Activated CD4-positive, alpha-beta T cell treated with anti-CD3 and anti-CD28 coated beads, Interleukin-2, amount 10 ng/mL, durations not matched to agents 24 days and 14 days (primary cell): ENCODE measurements at regions not wholly inside any gene's neighbourhood (a gene's known extent, or its start where the extent isn't known, plus 50 kb on each side); places are given as distances from the start of the nearest gene placed in this dataset.

Source experiments
- DNase-seq: peaks from one replicate; pipeline ENCODE4 v3.0.0; 2022
- H3K27ac Mint-ChIP-seq: one replicate; pipeline ENCODE4 v1.8.0; 2022; ENCODE audit warnings: mild to moderate bottlenecking, mixed read lengths
- H3K27me3 Mint-ChIP-seq: one replicate; pipeline ENCODE4 v1.8.0; 2022; ENCODE audit warnings: mixed read lengths
- H3K36me3 Mint-ChIP-seq: one replicate; pipeline ENCODE4 v1.8.0; 2022; ENCODE audit warnings: low read depth, mild to moderate bottlenecking, mixed read lengths
- H3K4me1 Mint-ChIP-seq: one replicate; pipeline ENCODE4 v1.8.0; 2021; ENCODE audit warnings: mixed read lengths
- H3K4me3 Mint-ChIP-seq: one replicate; pipeline ENCODE4 v1.8.0; 2022; ENCODE audit warnings: mild to moderate bottlenecking, moderate library complexity, mixed read lengths
- H3K9me3 Mint-ChIP-seq: one replicate; pipeline ENCODE4 v1.8.0; 2021; ENCODE audit warnings: mixed read lengths
- intact Hi-C: fragments of 100-400 bp; cut with micrococcal nuclease; formaldehyde crosslinking; loops from one replicate; pipeline ENCODE4 v1.15.1; 2023

DNA sequence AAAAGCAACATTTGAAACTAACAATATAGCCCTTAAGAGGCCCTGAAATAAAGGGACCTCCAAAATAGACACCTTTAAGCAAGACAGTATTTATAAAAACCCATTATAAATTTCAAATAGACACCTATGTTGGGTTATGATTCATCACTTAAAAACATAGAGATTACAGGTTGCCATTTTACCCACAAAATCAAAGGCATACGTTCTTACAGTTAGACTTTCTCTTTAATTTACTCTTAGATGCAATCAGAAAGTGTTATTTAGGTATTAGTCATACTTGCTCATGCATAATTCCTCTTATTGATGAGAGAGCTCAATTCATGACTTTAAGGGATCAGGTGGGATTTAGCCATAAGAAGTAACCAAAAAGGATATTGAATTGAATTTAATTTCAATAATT lies 51.5 kb upstream of the TMEM200A start:
- H3K36me3 Mint-ChIP-seq, result no peaks in the 10 kb centered on the region
- DNase-seq, result no peak
- intact Hi-C loops, result no loop called here
- H3K27ac Mint-ChIP-seq, result no peak overlapping the region
- peaks cover 2% of the 10 kb centered on the region for H3K4me1 Mint-ChIP-seq
- no peak overlapping the region for H3K4me3 Mint-ChIP-seq
- peaks cover 12% of the 10 kb centered on the region for H3K27me3 Mint-ChIP-seq
- no peaks in the 10 kb centered on the region for H3K9me3 Mint-ChIP-seq

DNA sequence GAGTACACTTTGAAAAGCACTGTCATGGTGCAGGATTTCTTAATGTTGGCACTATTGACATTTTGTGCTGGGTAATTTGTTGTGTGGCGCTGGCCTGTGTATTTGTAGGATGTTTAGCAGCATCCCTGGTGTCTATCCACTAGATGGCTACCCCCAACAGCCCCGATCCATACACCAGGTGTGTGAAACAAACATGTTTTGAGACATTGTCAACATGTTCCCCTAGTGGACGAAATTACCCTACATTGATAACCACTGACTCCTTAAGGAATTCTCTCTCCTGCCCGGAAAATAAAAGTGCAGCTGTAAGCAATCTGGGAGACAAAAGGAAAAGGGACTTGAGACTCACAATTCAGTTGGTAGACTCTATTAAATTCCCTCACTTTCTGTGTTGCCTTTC lies 52.6 kb upstream of the TMEM200A start:
- intact Hi-C loops, result no loop called here
- Mint-ChIP-seq H3K4me1 (peaks cover 2% of the 10 kb centered on the region), H3K27me3 (peaks cover 8% of the 10 kb centered on the region), H3K9me3 (no peaks in the 10 kb centered on the region), H3K36me3 (no peaks in the 10 kb centered on the region), H3K27ac (no peak overlapping the region), H3K4me3 (no peak overlapping the region)
- DNase-seq, result no peak

DNA sequence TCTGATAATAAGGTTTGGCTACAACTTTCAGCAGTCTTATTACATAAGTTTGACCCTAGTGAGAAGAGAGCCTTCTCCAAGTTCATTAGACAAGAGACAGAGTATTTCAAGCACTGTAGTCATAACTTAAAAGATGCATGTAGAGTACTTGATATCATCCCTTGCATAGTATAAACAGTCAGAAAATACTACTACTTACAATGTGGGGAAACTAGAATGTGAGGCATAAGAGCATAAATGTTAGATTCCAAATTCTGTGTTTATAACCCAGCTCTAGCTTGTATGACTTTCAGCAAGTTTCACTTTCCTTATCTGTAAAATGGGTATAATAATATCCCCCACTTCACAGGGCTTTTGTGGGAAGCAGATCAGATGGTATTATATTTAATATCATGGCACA lies 56.8 kb upstream of the TMEM200A start:
- no peak overlapping the region for H3K27ac Mint-ChIP-seq
- intact Hi-C loops, result no loop called here
- DNase-seq, result no peak
- peaks cover 3% of the 10 kb centered on the region for H3K4me1 Mint-ChIP-seq
- H3K9me3 Mint-ChIP-seq, result peaks cover 4% of the 10 kb centered on the region
- H3K4me3 Mint-ChIP-seq, result no peak overlapping the region
- H3K27me3 Mint-ChIP-seq, result peaks cover 8% of the 10 kb centered on the region
- H3K36me3 Mint-ChIP-seq, result no peaks in the 10 kb centered on the region

DNA sequence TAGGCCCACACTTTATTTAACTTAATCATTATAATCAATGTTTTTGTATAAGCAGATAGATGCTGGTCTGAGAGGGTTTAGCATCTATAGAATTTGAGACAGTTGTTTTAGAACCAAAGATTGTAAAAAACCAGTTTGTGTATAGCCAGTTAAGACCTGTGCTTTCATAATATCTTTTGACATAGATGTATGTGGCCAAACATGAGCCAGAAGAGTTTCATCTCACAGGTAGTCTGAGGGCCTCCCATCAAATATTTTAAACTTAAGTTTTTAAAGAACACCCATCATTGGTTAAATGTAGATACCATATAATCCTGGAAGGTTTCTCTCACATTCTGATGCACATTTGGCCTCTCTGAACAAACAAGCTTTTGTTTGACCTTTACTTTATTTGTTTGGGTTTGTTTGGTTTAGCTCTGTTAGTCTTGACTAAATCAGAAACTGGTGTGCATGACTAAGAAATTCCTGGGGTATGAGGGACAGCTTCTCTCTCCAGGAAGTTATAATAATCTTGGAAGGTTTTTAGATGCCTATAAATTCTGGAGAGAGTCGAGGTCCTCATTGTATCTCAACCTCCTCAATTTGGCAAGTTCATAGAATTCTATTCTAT lies 58.0 kb upstream of the TMEM200A start:
- Mint-ChIP-seq H3K9me3 (peaks cover 4% of the 10 kb centered on the region), H3K36me3 (no peaks in the 10 kb centered on the region), H3K4me3 (no peak overlapping the region), H3K27ac (no peak overlapping the region), H3K4me1 (peaks cover 3% of the 10 kb centered on the region), H3K27me3 (peaks cover 8% of the 10 kb centered on the region)
- intact Hi-C loops, result no loop called here
- no peak for DNase-seq

DNA sequence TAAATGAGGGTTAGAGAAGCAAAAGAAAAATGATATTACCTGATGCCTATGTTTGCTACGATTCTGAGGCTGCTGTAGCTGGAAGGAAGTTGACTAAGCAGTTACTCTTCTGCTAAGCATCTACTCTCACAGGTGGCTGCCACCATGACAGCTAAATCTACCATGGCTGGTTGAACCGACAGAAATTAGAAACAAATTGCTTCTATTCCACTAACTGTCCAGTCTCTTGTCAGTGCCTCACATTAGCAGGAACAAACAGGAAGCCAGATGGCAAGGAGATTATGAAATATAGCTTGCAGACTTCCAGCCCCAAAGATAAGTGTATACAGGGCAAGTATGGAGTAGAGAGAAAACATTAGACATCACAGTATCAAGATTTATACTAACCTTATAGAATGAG lies 59.4 kb upstream of the TMEM200A start:
- Mint-ChIP-seq H3K36me3 (no peaks in the 10 kb centered on the region), H3K4me1 (peaks cover 3% of the 10 kb centered on the region), H3K4me3 (no peak overlapping the region), H3K27ac (no peak overlapping the region), H3K9me3 (peaks cover 11% of the 10 kb centered on the region), H3K27me3 (peaks cover 6% of the 10 kb centered on the region)
- intact Hi-C loops, result no loop called here
- DNase-seq, result no peak

DNA sequence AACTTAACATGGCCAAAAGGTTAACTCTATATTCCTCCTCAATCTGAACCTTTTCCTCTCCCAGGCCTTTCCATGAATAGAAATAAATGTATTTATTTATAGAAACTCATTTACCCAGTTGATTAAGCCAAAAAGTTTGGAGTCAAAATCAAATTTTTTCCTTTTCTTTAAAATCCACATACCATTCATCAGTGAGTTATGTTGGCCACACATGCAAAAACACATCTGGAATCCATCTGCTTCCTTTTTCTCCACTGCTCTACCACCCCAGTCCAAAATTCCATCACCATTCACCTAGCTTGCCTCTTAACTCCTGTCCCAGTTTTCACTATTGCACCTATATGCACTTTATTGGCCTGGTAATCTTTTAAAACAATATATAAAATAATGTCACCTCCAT lies 62.4 kb upstream of the TMEM200A start:
- Mint-ChIP-seq H3K4me1 (peaks cover 3% of the 10 kb centered on the region), H3K9me3 (peaks cover 15% of the 10 kb centered on the region), H3K27me3 (peaks cover 22% of the 10 kb centered on the region), H3K36me3 (no peaks in the 10 kb centered on the region), H3K27ac (no peak overlapping the region), H3K4me3 (no peak overlapping the region)
- intact Hi-C loops, result no loop called here
- no peak for DNase-seq

DNA sequence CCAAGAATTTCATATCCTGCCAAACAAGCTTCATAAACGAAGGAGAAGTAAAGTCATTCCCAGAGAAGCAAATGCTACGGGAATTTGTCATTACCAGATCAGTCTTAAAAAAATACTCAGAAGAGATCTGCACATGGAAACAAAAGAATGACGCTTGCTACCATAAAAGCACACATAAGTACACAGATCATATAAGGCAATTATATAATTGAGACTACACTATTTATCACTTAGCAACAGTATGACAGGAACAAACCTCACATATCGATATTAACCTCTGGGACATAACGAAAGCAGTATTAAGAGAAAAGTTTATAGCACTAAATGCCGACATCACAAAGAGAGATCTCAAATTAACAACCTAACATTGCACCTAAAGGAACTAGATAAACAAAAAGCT lies 67.6 kb upstream of the TMEM200A start:
- no peaks in the 10 kb centered on the region for H3K36me3 Mint-ChIP-seq
- no peak overlapping the region for H3K4me3 Mint-ChIP-seq
- H3K9me3 Mint-ChIP-seq, result peaks cover 11% of the 10 kb centered on the region
- H3K4me1 Mint-ChIP-seq, result peaks cover 2% of the 10 kb centered on the region
- peaks cover 29% of the 10 kb centered on the region for H3K27me3 Mint-ChIP-seq
- no peak for DNase-seq
- no peak overlapping the region for H3K27ac Mint-ChIP-seq
- intact Hi-C loops, result no loop called here

DNA sequence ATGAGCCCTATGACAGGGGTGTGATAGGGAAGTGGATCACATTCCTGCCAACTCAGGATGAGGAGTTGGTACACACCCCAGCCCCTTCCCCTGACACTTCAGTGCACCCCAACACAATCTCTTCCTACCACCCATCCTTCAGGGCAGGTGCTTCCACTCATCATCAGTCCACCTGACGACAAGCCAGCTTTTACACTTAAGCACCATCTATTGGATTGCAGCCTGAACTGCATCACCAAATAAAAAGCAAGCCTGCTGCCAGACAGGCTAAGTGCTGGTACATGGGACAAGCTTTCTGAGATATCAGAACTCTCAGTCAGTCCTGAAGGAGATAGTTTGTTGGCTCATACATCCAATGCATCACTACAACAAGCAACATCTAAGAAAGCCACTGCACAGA lies 69.0 kb upstream of the TMEM200A start:
- no peak for DNase-seq
- intact Hi-C loops, result no loop called here
- H3K9me3 Mint-ChIP-seq, result peaks cover 7% of the 10 kb centered on the region
- H3K4me1 Mint-ChIP-seq, result peaks cover 2% of the 10 kb centered on the region
- no peak overlapping the region for H3K4me3 Mint-ChIP-seq
- H3K36me3 Mint-ChIP-seq, result no peaks in the 10 kb centered on the region
- peaks cover 29% of the 10 kb centered on the region for H3K27me3 Mint-ChIP-seq
- H3K27ac Mint-ChIP-seq, result no peak overlapping the region

DNA sequence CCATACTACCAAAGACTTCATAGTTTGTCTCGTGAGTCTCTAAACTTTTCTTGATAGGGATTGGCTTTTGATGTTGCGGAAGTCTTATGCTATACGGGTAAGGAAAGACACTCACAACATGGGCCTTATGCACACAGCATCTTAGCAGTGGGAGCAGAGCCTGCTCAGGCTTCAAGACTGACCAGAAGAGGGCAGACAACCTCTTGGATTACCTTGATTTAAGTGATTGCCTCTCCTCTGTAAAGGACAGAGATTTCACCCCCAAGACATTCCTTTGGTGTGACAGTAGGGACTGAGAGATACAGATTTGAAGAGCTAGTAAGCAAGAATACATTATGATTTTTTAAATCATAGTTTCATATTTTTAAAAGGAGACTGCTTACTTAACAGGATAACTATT lies 71.0 kb upstream of the SAMD3 start:
- Mint-ChIP-seq H3K27ac (no peak overlapping the region), H3K9me3 (no peaks in the 10 kb centered on the region), H3K4me3 (no peak overlapping the region), H3K36me3 (no peaks in the 10 kb centered on the region), H3K27me3 (peaks cover 15% of the 10 kb centered on the region), H3K4me1 (peaks cover 2% of the 10 kb centered on the region)
- peak; percentile 81 for DNase-seq
- intact Hi-C loops, result loop anchor here (1.0 kb wide), 1 partner anchor 550 kb away; no protein-coding TSS in a partner anchor

DNA sequence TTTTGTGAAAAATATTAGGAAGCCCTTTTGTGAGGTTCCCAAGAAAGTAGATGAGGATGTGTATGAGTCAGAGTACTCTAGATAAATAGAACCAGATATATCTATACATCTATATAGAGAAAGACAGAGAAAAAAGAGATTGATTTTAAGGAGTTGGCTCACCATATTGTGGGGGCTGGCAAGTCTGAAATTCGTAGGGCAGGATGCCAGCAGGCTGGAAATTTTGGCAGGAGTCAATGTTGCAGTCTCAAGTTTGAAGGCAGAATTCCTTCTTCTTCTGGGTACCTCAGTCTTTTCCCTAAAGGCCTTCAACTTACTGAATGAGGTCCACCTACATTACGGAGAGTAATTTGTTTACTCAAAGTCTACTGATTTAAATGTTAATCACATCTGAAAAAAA lies 65.3 kb upstream of the SAMD3 start:
- no peak overlapping the region for H3K27ac Mint-ChIP-seq
- H3K27me3 Mint-ChIP-seq, result peaks cover 4% of the 10 kb centered on the region
- DNase-seq, result no peak
- no peaks in the 10 kb centered on the region for H3K36me3 Mint-ChIP-seq
- no peak overlapping the region for H3K4me3 Mint-ChIP-seq
- H3K4me1 Mint-ChIP-seq, result no peaks in the 10 kb centered on the region
- H3K9me3 Mint-ChIP-seq, result no peaks in the 10 kb centered on the region
- intact Hi-C loops, result no loop called here

DNA sequence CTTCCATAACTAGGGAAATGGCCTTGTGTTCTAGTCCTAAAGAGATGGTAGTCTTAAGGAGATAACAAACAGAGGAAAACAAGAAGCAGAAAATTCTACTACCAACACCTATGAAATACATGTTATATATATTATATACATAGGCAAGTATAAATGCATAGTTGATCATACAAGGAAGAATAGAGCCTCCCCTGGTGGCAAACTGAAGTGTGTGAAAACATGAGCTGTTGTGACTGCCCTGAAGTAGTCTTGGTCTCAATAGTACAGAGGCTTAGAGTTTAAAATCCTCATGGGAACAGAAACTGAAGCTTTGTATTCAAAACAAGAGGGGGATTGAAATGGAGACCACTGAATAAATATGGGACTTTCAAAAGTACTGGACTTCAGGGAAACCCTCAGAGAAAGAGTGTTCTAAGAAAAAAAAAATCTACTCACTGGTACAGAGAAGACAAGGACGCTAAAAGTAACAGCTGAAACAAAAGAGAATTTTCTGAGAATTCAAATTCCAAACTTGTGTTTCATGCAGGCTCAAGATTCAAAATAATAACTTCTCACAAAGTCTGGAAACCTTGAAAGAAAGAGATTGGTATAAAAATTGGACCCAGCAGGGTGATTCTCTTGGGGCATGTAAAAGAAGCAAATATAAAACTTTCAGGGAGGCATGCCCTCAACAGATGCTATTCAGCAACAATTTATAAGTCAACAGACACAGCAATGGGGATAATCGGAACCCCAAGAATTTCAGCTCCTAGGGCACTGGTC lies 59.7 kb upstream of the SAMD3 start:
- DNase-seq, result peak; percentile 81
- intact Hi-C loops, result loop anchor here (1.0 to 5.0 kb wide), 3 partner anchors 148 to 245 kb away; no protein-coding TSS in a partner anchor
- Mint-ChIP-seq H3K4me3 (peak overlapping the region; percentile 8), H3K4me1 (peaks cover 9% of the 10 kb centered on the region), H3K27ac (no peak overlapping the region), H3K36me3 (peaks cover 2% of the 10 kb centered on the region), H3K9me3 (peaks cover 9% of the 10 kb centered on the region), H3K27me3 (peaks cover 2% of the 10 kb centered on the region)

DNA sequence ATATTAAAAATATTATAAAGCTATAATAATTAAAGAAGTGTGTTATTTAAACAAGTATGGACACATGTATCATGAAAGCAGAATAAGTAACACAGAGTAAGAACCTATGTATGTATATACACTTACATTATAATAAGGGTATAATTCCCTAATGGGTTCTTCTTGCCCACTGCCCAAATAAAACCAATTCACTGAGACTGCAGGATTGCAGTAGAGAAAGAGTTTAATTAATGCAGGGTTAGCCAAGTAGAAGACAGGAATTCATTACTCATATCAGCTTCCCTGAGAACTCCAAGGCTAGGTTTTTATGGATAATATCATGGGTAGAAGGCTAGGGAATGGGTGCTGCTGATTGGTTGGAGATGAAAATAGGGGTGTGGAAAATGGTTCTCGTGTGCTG lies 53.8 kb upstream of the SAMD3 start:
- no peak for DNase-seq
- H3K27ac Mint-ChIP-seq, result no peak overlapping the region
- H3K9me3 Mint-ChIP-seq, result peaks cover 34% of the 10 kb centered on the region
- H3K4me3 Mint-ChIP-seq, result no peak overlapping the region
- H3K4me1 Mint-ChIP-seq, result no peaks in the 10 kb centered on the region
- peaks cover 8% of the 10 kb centered on the region for H3K36me3 Mint-ChIP-seq
- H3K27me3 Mint-ChIP-seq, result no peaks in the 10 kb centered on the region
- intact Hi-C loops, result no loop called here

DNA sequence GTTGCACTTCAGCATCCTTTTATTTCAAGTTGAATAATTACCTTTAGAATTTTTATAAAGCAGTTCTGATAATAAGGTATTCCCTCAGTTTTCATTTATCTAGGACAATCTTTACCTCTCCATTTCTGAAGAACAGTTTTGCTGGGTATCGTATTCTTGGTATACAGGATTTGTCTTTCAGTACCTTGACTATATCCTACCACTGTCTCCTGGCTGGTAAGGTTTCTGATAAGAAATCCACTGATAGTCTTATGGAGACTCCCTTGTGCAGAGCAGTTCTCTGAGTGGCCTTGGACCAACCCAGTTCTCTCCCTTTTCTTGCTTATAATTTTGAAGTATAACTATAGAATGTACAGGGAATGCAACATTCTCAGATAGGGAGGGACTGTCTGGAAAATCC lies 51.3 kb upstream of the SAMD3 start:
- H3K27ac Mint-ChIP-seq, result no peak overlapping the region
- H3K27me3 Mint-ChIP-seq, result no peaks in the 10 kb centered on the region

More for the DNA sequence above, 51.3 kb upstream of the SAMD3 start:
- Mint-ChIP-seq H3K9me3 (peaks cover 45% of the 10 kb centered on the region), H3K36me3 (peaks cover 10% of the 10 kb centered on the region), H3K4me3 (no peak overlapping the region), H3K4me1 (no peaks in the 10 kb centered on the region)
- DNase-seq, result no peak
- intact Hi-C loops, result no loop called here
